ENCODE measurements at regions not wholly inside any gene's neighbourhood (a gene's known extent, or its start where the extent isn't known, plus 50 kb on each side); places are given as distances from the start of the nearest gene placed in this dataset.

DNA sequence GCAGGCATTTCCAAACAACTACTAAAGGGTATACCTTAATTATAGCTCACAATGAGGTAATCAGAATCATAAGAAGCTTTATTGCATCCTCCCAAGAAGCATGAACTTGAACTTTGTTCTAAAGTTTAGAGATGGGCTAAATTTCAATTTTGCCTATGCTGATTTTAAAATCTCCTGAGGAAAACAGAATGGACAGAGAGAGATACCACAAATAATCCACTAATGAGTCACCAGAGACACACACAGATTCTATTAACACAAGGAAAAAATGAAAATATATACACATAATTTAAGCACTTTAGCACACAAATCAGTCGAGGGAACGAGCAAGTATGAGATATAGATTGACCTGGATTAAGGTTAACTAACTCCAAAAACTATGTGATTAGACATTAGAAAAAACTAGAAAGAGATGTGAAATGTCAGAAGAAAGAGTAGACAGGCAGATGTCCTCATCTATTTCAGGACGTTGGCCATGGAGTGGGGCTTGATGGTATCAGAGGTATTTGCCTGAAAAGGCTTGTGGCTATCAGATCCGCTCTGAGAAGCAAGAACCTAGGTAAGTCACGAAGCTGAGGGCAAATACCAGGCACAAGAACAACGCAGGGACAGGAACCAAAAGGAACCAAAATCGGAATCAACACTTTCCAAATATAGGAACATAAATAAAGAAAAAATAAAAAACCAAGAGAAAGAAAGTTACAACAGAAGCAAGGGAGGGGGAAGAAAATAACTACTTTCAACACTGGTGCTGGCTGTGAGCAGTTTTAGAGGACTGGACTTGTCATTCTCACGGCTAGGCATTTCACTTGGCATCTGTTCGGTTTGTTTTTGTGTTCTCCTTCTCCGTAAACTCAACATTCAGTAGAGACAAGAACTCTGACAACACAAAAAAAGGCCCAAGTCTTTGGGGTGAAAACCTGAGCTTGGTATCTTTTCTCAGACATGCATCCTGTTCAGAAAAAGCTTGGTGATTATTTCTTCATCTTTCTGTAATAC, 294.6 kb upstream of the PUM3 start:
- TF ChIP-seq CTCF (IDR thresholded peaks at IDR 0.05), result no peak
- TF ChIP-seq EP300 (IDR thresholded peaks at IDR 0.05), result no peak
- no peak for TF ChIP-seq POLR2AphosphoS5 (IDR thresholded peaks at IDR 0.05)
- TF ChIP-seq POLR2A (IDR thresholded peaks at IDR 0.05; ENCODE audit: low read depth), result no peak
- Histone ChIP-seq H3K4me1 (no peaks in the 10 kb centered on the region), H3K27me3 (no peaks in the 10 kb centered on the region), H3K36me3 (no peaks in the 10 kb centered on the region), H3K9me3 (no peaks in the 10 kb centered on the region), H3K4me3 (no peak overlapping the region), H3K27ac (replicated peaks in 1 of 4) (no peak overlapping the region)
- intact Hi-C loops (cut with DNase I), result no loop called here
- no peak for DNase-seq (ENCODE audit: extremely low spot score)
- WGBS, result 73% methylated on average over 10 of the region's 10 CpGs

GRCh38 chr9:3137347-3137695, 293.4 kb upstream of the PUM3 start:
- intact Hi-C loops (cut with DNase I), result no loop called here
- DNase-seq (ENCODE audit: extremely low spot score), result no peak
- H3K27me3 ChIP-seq, result no peaks in the 10 kb centered on the region
- no peak overlapping the region for H3K27ac ChIP-seq (replicated peaks in 1 of 4)
- 58% methylated on average over 3 of the region's 3 CpGs for WGBS
- H3K4me1 ChIP-seq, result no peaks in the 10 kb centered on the region
- H3K9me3 ChIP-seq, result no peaks in the 10 kb centered on the region
- TF ChIP-seq CTCF (IDR thresholded peaks at IDR 0.05), result no peak
- no peak for TF ChIP-seq POLR2A (IDR thresholded peaks at IDR 0.05; ENCODE audit: low read depth)
- TF ChIP-seq POLR2AphosphoS5 (IDR thresholded peaks at IDR 0.05), result no peak
- TF ChIP-seq EP300 (IDR thresholded peaks at IDR 0.05), result no peak
- H3K4me3 ChIP-seq, result no peak overlapping the region
- no peaks in the 10 kb centered on the region for H3K36me3 ChIP-seq

- intact Hi-C loops (cut with DNase I), result no loop called here
- Histone ChIP-seq H3K9me3 (no peaks in the 10 kb centered on the region), H3K27ac (replicated peaks in 1 of 4) (no peak overlapping the region), H3K4me3 (no peak overlapping the region), H3K36me3 (no peaks in the 10 kb centered on the region), H3K27me3 (no peaks in the 10 kb centered on the region), H3K4me1 (no peaks in the 10 kb centered on the region)
- 63% methylated on average over 6 of the region's 6 CpGs for WGBS
- TF ChIP-seq CTCF (IDR thresholded peaks at IDR 0.05) (no peak), POLR2A (IDR thresholded peaks at IDR 0.05; ENCODE audit: low read depth) (no peak), EP300 (IDR thresholded peaks at IDR 0.05) (no peak), POLR2AphosphoS5 (IDR thresholded peaks at IDR 0.05) (no peak)
- no peak for DNase-seq (ENCODE audit: extremely low spot score)
Observed at GRCh38 chr9:3136686-3137346, 292.9 kb upstream of the PUM3 start.

DNA sequence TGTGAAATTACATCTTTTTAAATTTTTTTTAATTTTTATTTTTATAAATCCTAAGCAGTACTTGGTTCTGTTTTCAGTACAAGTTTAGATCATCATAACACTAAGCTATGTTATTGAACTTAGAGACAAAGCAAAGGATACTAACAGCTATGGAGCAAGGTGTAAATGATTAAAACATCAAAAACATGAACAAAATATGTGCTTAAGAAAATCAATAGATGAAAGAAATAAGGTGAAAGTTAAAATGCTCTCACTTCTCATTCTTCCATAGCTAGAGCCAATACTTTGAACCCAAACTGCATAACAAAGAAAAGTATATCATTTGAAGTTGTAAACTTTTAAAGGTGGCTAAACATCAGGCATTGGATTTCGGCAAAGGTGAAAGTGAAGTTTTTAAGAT, 292.3 kb upstream of the PUM3 start:
- no peaks in the 10 kb centered on the region for H3K4me1 ChIP-seq
- no peak overlapping the region for H3K4me3 ChIP-seq
- intact Hi-C loops (cut with DNase I), result no loop called here
- no peaks in the 10 kb centered on the region for H3K36me3 ChIP-seq
- H3K27ac ChIP-seq (replicated peaks in 1 of 4), result no peak overlapping the region
- TF ChIP-seq POLR2A (IDR thresholded peaks at IDR 0.05; ENCODE audit: low read depth), result no peak
- TF ChIP-seq POLR2AphosphoS5 (IDR thresholded peaks at IDR 0.05), result no peak
- TF ChIP-seq EP300 (IDR thresholded peaks at IDR 0.05), result no peak
- TF ChIP-seq CTCF (IDR thresholded peaks at IDR 0.05), result no peak
- 91% methylated on average over 1 of the region's 1 CpG for WGBS
- no peaks in the 10 kb centered on the region for H3K9me3 ChIP-seq
- no peaks in the 10 kb centered on the region for H3K27me3 ChIP-seq
- DNase-seq (ENCODE audit: extremely low spot score), result no peak
